AG08395 (cell line): ENCODE measurements at regions not wholly inside any gene's neighbourhood (a gene's known extent, or its start where the extent isn't known, plus 50 kb on each side); places are given as distances from the start of the nearest gene placed in this dataset.

Experiments used
- DNase-seq: peaks from one replicate; pipeline ENCODE4 v3.0.0; 2012; ENCODE audit warnings: mixed read lengths, low spot score

- DNase-seq = peak; percentile 48
These were observed 57.1 kb upstream of the NKX1-1 start for GRCh38 chr4:1463088-1463926.

GRCh38 chr4:1462768-1463075, 56.5 kb upstream of the NKX1-1 start:
- no peak for DNase-seq

GRCh38 chr4:1462009-1462767, 55.9 kb upstream of the NKX1-1 start:
- no peak for DNase-seq

- DNase-seq = no peak
These were observed 55.0 kb upstream of the NKX1-1 start for GRCh38 chr4:1460967-1461868.

DNA sequence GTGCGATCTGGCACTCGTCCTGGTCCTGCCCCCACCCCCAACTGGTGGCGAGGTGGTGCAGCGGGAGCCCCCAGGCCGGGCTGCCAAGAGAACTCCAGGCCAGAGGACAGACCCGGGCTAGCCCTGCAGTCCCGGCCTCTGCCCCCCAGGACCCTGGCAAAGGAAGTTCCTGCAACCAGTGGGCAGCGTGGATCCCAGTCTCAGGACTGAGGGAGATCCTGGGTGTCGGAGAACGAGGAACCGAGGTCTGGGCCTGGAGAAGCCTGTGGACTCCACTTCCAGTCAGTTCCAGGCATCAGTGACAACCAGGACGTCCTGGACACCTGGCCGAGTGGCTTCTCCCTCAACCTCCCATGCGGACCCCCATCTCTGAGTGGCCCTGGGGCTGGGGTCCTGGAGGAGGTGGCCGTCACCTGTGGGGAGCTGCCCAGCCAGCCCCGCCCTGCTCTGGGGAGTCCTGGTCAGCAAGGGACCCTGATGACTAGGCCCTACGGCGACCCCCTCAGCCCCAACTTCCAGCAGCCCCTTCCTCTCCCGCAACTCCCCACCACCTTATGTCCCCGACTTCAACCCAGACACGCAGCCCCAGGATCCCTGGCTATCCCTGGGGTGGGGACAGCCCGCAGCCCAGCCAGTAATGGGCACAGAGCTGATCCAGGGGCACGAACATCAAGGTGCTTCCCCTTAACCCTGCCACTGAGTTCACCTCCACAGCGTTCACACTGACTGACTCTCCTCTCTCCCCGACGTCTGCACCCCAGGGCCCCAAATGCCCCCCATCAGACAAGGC, 53.7 kb upstream of the NKX1-1 start:
- no peak for DNase-seq

- DNase-seq = no peak
These were observed 53.0 kb upstream of the NKX1-1 start for GRCh38 chr4:1459081-1459721.

- DNase-seq = no peak
These were observed 52.3 kb upstream of the NKX1-1 start for GRCh38 chr4:1458581-1458980.
